ENCODE measurements at regions not wholly inside any gene's neighbourhood (a gene's known extent, or its start where the extent isn't known, plus 50 kb on each side); places are given as distances from the start of the nearest gene placed in this dataset.

GRCh38 chr11:37595845-37596244 is 997.8 kb upstream of the RAG2 start (continued):
- TF ChIP-seq GTF2I (CRISPR knock-in tag; conservative IDR thresholded peaks at IDR 0.05), result no peak
- no peak for TF ChIP-seq ARID4B (CRISPR knock-in tag; IDR thresholded peaks at IDR 0.05; ENCODE audit: borderline replicate concordance)
- TF ChIP-seq NR3C1 (CRISPR knock-in tag; conservative IDR thresholded peaks at IDR 0.05; ENCODE audit: low read depth), result no peak
- no peak for TF ChIP-seq ZNF138 (CRISPR knock-in tag; conservative IDR thresholded peaks at IDR 0.05)
- no peak for TF ChIP-seq ETV6 (CRISPR knock-in tag; IDR thresholded peaks at IDR 0.05)
- TF ChIP-seq NR2C2 (CRISPR knock-in tag; IDR thresholded peaks at IDR 0.05), result no peak
- no peak for TF ChIP-seq SOX15 (CRISPR knock-in tag; IDR thresholded peaks at IDR 0.05)
- TF ChIP-seq GABPB1 (CRISPR knock-in tag; IDR thresholded peaks at IDR 0.05), result no peak
- TF ChIP-seq USF1 (CRISPR knock-in tag; IDR thresholded peaks at IDR 0.05), result no peak

- TF ChIP-seq TCF7 (CRISPR knock-in tag; IDR thresholded peaks at IDR 0.05; ENCODE audit: low read depth) (no peak), IRF1 (CRISPR knock-in tag; IDR thresholded peaks at IDR 0.05) (no peak), NR2C2 (CRISPR knock-in tag; IDR thresholded peaks at IDR 0.05) (no peak), ZNF281 (CRISPR knock-in tag; IDR thresholded peaks at IDR 0.05) (no peak), ZBTB21 (CRISPR knock-in tag; IDR thresholded peaks at IDR 0.05; ENCODE audit: borderline replicate concordance) (no peak), ETV6 (CRISPR knock-in tag; IDR thresholded peaks at IDR 0.05) (no peak), CREM (CRISPR knock-in tag; IDR thresholded peaks at IDR 0.05) (no peak), AR (CRISPR knock-in tag; IDR thresholded peaks at IDR 0.05) (no peak), PRDM15 (CRISPR knock-in tag; IDR thresholded peaks at IDR 0.05) (no peak), ZNF425 (CRISPR knock-in tag; conservative IDR thresholded peaks at IDR 0.05) (no peak), ATF3 (CRISPR knock-in tag; conservative IDR thresholded peaks at IDR 0.05) (no peak), RELA (CRISPR knock-in tag; IDR thresholded peaks at IDR 0.05; ENCODE audit: borderline replicate concordance) (no peak)
- no peak overlapping the region for H3K4me3 Mint-ChIP-seq
- no peaks in the 10 kb centered on the region; the same call in none of the 2 replicates for H3K27me3 Mint-ChIP-seq (ENCODE audit: low read depth)
- H3K9me3 Mint-ChIP-seq, result peaks cover 36% of the 10 kb centered on the region
- peaks cover 29% of the 10 kb centered on the region for H3K36me3 Mint-ChIP-seq
- no peak for ATAC-seq
- ChIA-PET CTCF (no interaction called here), POLR2A (no interaction called here)
- no peak for DNase-seq (ENCODE audit: low spot score)
- no peak overlapping the region for H3K27ac Mint-ChIP-seq
- no peaks in the 10 kb centered on the region for H3K4me1 Mint-ChIP-seq
These were observed 976.3 kb upstream of the RAG2 start for GRCh38 chr11:37574361-37574760.

Data from WTC11 (cell line).